ENCODE measurements at regions not wholly inside any gene's neighbourhood (a gene's known extent, or its start where the extent isn't known, plus 50 kb on each side); places are given as distances from the start of the nearest gene placed in this dataset.

GRCh38 chr10:120103738-120104560 lies 211.4 kb downstream of the SEC23IP start:
- TF ChIP-seq CTCF (IDR thresholded peaks at IDR 0.05) (no peak), POLR2AphosphoS5 (IDR thresholded peaks at IDR 0.05; ENCODE audit: insufficient read depth in 1 of 2, low read depth in 1 of 2) (no peak), POLR2A (IDR thresholded peaks at IDR 0.05) (no peak)
